AG04450 (cell line): ENCODE measurements at regions not wholly inside any gene's neighbourhood (a gene's known extent, or its start where the extent isn't known, plus 50 kb on each side); places are given as distances from the start of the nearest gene placed in this dataset.
"Not testable (repeated sequence)": the region's sequence is repeated elsewhere in the genome, so short reads cannot be mapped to it uniquely, and the experiment has no call there.

Experiments used
- CTCF ChIA-PET: fragments of 300-600, 350-600 bp; formaldehyde crosslinking; extraction: SDS; loops from one replicate; lab custom pipeline; 2022; ENCODE audit warnings: antibody characterized with exemption, inconsistent platforms; lab: Charles Lee
- POLR2A ChIA-PET: fragments of 350-600 bp; formaldehyde crosslinking; extraction: SDS; loops from one replicate; lab custom pipeline; 2021; ENCODE audit warnings: antibody characterized with exemption, inconsistent platforms; lab: Yijun Ruan, JAX
- DNase-seq: peaks from one replicate; pipeline ENCODE4 v3.0.0-alpha.2; 2011; ENCODE audit warnings: low read depth, low spot score
- H3K27ac ChIP-seq: one replicate; pipeline ENCODE4 v1.5.1; 2012; ENCODE audit warnings: low read depth, low read length, control low read depth
- H3K27me3 ChIP-seq: one replicate; pipeline ENCODE4 v1.6.0; 2012; ENCODE audit warnings: low read length; ENCODE audit not compliant: control insufficient read depth, insufficient read depth
- H3K4me3 ChIP-seq: 2 replicates; pipeline ENCODE4 v1.5.1; 2011; ENCODE audit warnings: mild to moderate bottlenecking, low read depth, low read length, control low read depth
- H3K9me3 ChIP-seq: 2 replicates; pipeline ENCODE4 v1.5.1; 2012; ENCODE audit warnings: low read length; ENCODE audit not compliant: control insufficient read depth, insufficient read depth
- CTCF ChIP-seq: IDR thresholded peaks from 2 replicates; pipeline ENCODE4 v1.5.1; 2011; ENCODE audit warnings: low read depth, low read length, control low read depth, inconsistent platforms

DNA sequence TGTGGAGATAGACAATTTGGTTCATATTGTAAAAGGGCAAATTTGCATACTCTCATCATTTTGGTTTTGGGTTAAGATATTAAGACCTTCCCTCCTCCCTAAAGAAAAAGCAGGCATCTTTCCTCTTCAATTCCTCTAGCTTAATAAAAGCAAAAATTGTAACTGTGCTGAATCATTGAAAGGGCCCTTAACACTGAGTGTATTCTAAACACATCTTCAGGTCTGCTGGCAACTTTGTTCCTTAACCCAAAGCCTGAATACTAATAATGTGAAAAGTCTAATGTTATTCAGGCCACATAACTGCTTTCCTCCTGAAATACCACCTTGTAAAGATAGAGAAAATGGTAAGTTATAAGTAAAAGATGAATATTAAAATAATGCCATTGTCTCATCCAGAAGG is 1200.5 kb upstream of the FAM98A start:
- POLR2A ChIA-PET, result no interaction called here
- TF ChIP-seq CTCF, result no peak
- Histone ChIP-seq H3K4me3 (no peak overlapping the region), H3K27me3 (no peaks in the 10 kb centered on the region), H3K27ac (no peak overlapping the region), H3K9me3 (peaks cover 7% of the 10 kb centered on the region)
- CTCF ChIA-PET, result no interaction called here
- no peak for DNase-seq

GRCh38 chr2:34795586-34795985 is 1196.5 kb upstream of the FAM98A start:
- POLR2A ChIA-PET, DNase-seq, CTCF ChIA-PET, H3K4me3 ChIP-seq, H3K9me3 ChIP-seq, H3K27me3 ChIP-seq, H3K27ac ChIP-seq: not testable (repeated sequence)

DNA sequence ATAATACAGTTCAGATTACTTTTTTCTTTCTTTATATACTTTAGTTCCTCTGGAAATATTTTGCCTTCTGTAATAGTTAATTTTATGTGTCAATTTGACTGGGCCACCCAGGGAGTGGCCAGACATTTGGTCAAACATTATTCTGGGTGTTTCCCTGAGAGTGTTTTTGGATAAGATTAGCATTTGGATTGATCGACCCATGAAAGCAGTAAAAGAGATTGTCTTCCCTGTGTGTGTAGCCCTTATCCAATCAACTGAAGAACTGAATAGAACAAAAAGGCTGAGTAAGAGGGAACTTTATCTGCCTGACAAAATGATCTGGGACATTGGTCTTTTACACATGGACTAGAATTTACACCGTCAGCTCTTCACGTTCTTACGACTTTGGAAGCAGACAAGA is 1190.1 kb upstream of the FAM98A start:
- CTCF ChIA-PET, result no interaction called here

GRCh38 chr2:34787341-34787740 is 1188.2 kb upstream of the FAM98A start:
- no peak overlapping the region for H3K4me3 ChIP-seq
- no peak overlapping the region for H3K27ac ChIP-seq
- ChIA-PET CTCF (no interaction called here), POLR2A (no interaction called here)
- DNase-seq, result no peak
- peaks cover 5% of the 10 kb centered on the region for H3K9me3 ChIP-seq
- H3K27me3 ChIP-seq, result no peaks in the 10 kb centered on the region
- no peak for TF ChIP-seq CTCF

More for the DNA sequence above, 1190.1 kb upstream of the FAM98A start:
- POLR2A ChIA-PET, result no interaction called here
- no peak for DNase-seq
- Histone ChIP-seq H3K27ac (no peak overlapping the region), H3K4me3 (no peak overlapping the region), H3K27me3 (no peaks in the 10 kb centered on the region), H3K9me3 (peaks cover 5% of the 10 kb centered on the region)
- TF ChIP-seq CTCF, result no peak

GRCh38 chr2:34785206-34785785 is 1186.2 kb upstream of the FAM98A start:
- Histone ChIP-seq H3K4me3 (no peak overlapping the region), H3K27me3 (no peaks in the 10 kb centered on the region), H3K27ac (no peak overlapping the region), H3K9me3 (no peaks in the 10 kb centered on the region; the same call in 1 of the 2 replicates)
- TF ChIP-seq CTCF, result no peak
- CTCF ChIA-PET, result no interaction called here
- POLR2A ChIA-PET, result no interaction called here
- DNase-seq, result no peak
